NK-92 treated with Interleukin-12 subunit alpha and Interleukin-12 subunit beta, amount 100 ng/mL, for 24 hours (cell line): ENCODE measurements at regions not wholly inside any gene's neighbourhood (a gene's known extent, or its start where the extent isn't known, plus 50 kb on each side); places are given as distances from the start of the nearest gene placed in this dataset.

Experiments used
- DNase-seq: peaks from one replicate; lab custom pipeline; 2025; lab: John Stamatoyannopoulos, UW

DNA sequence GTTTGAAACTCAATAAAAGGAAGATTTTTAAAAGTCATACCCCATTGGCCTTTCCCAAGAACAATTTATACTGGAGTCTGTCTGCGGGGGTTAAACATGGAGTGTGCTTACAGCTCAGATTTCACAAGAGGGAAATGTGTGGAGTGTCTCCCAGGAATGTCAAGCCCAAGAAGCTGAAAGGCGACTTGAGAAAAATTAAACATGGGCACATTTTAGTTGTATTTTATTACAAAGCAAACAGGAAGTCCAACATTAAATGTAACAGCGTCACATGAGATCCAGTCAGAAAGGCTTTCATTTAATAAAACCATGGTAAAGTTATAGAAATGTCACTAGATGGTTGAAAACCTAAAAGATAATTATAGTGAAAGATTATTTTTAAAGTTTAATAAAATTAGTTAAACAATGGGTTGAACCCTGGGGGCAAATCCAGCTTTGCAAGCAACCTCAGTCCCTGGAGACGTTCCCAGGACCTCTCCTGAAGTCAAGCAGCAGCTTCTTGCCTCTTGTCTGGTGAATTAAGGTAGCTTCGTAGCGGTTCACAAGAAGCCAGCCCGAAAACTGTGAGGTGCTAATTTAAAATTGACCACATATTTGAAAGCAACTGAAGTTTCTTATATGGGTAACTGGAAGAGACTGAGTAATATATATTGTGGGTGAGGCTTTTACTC is 168.4 kb upstream of the EDNRA start:
- DNase-seq, result no peak

DNA sequence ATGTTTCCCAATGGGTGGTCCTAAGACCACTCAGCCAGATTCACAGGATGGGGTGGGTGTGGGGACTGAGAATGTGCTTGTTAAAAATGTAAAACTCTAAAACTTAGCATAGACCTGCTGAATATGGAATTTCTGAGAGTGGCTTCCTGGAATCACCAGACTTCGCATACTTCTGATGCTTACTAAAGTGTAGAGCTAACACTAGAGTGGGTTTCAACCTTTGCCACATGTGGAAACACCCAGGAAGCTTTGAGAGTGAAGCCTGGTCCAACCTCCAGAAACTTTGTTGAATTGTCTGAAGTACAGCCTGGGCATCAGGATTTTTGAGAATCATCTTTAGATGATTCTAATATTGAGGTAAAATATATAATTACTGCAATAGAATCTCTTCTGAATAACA is 167.8 kb upstream of the EDNRA start:
- DNase-seq, result no peak

DNA sequence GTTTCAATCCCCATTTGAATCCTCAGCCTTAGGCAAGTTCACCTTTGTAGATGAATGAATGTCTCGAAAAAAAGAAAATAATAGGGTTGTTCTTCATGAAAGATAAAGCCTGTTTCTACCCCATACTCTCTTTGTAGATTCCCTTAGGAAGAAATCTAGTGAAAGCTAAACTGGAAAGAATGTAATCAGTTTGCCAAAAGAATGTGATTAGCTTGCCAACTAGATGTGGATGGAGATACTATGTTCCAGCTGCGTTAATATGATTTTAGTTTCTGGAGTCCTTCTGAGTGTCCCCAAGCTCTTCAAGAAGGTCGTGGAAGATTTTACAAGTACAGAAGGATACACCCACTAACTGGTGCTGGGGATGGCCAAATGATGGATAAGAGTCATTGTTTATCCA is 162.3 kb upstream of the EDNRA start:
- no peak for DNase-seq

DNA sequence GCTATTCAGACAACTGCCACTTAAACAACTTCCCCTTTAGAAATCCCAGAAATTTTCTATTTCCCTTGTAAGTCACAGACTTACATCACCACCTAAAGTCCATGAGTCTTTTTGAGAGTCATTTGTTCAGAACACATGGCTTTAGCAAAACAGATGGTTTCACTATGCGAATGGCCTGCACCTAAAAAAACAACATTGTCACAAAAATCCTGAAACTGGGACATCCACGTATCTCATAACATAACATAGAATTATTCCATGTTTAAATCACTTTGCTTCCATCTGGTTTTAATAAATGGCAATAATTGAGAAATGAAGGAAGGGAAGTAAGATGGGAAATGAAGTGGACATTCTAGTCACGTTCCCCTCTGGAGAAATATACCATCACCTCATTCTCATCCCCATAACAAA is 155.3 kb upstream of the EDNRA start:
- no peak for DNase-seq

DNA sequence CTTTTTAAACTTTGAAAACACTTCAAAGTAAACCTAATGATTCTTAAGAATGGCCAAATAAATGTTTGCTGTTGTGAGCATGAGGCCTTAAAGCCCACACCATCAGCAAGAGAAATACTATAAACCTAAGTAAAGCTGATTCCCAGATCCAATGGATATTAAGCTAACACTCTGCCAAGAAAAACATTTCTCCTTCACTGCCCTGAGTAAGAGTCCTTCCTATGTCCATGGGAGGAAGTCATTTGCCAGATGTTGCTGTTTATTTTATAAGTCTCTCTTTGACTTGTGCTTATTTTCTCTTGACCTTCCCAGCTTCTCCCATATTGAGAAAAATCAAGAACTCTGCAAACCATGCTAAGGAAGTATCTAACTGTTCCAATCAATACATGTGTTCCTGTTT is 154.3 kb upstream of the EDNRA start:
- DNase-seq, result no peak

DNA sequence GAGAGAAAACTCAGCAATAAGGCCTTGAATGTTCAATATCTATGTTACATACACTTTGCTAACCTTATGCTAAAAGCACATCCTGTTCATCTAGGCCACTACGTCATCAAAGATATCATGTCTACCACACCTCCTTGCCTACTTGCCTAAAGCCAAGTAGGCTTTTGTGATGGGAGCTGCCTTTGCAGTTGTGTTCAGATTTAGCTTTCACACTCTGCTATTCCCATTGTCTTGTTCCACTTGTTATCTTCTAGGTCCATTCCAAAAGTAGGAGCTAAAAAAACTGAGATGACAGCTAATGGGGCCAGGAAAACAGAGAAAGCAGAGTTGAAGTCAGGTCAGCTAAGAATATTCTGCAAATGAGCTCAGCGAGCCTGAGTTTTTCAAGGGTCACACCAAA is 153.6 kb upstream of the EDNRA start:
- no peak for DNase-seq

DNA sequence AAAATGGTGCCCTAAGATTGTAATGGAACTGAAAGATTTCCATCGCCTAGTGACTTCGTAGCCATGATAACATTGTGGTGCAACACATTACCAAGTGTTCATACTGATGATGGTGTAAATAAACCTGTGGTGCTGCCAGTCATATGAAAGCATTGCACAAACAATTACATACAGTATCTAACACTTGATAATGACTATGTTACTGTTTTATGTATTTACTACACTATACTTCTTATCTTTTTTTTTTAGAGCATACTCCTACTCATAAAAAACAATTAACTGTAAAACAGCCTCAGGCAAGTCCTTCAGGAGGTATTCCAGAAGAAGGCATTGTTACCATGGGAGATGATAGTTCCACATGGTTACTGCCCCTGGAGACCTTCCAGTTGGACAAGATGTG is 152.7 kb upstream of the EDNRA start:
- no peak for DNase-seq

DNA sequence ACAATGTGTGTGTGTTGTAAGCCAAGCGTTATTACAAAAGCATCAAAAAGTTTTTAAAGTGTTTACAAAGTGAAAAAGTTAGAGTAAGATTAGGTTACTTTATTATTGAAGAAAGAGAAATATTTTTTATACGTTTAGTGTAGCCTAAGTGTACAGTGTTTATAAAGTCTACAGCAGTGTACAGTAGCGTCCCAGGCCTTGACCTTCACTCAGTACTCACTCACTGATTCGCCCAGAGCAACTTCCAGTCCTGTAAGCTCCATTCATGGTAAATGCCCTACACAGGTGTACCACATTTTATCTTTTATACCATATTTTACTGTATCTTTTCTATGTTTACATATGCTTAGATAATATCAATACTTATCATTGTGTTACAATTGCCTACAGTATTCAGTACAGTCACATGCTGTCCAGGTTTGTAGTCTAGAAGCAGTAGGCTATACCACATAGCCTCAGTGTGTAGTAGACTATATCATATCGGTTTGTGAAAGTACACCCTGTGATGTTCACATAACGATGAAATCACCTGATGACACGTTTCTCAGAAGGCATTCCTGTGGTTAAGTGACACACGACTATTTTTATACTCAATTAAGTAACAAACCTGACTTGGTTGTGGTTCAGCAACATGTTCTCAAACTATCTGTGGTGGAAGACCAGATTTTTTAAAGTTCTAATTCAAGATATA is 152.0 kb upstream of the EDNRA start:
- DNase-seq, result no peak

DNA sequence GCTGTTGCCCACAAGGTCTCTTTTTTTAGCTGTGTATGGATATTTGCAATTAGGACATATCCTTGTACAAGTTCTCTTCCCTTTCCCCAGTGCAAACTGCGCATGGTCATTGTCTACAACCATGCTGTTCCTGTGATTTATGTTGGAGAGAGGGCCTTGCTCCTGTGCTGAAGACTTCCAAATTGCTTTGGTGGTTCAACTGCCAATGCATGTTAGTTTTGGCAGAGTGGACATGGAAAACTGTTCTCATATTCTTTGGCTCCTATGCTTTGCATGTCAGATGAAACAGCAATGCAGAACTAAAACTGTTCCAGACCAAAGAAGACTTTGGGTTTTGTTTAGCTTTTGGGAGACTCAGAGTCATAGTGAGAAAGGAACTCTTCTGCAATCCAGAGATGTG is 148.8 kb upstream of the EDNRA start:
- no peak for DNase-seq

DNA sequence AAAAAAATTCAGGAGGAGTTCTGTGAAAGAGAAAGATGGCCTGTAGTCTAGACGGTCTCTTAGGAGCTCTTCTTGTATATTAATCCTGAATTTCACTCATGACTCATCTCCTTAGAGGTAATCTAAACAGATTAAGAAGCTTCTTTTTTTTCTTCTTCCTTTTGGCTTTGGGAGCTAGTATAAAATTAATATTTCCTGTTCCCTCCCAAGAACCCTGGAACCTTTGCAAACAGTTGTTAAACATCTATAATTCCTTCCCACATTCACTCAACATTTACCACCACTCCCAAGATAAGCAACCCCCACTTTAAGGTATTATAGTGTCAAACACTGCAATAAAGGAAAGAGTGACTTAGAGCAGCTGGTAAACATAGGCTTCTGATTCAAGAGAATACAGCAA is 146.4 kb upstream of the EDNRA start:
- no peak for DNase-seq

DNA sequence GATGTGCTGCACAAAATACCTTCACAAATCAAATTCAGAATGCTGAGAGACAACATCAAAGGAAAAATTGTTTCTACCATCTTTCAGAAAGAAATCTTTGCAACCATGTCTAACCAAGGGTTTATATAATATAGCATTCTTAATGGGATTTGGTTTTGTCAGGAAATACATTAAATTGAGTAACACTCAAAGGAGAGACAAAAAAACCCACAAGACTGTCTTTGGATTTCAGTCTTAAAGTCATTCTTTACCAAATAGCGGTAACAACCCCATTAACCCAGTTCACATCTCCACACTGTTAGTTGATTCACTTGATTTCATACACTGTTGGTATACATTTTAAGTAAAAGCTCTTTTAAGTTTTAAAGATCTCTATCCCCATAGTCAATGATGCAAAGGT is 145.7 kb upstream of the EDNRA start:
- no peak for DNase-seq

DNA sequence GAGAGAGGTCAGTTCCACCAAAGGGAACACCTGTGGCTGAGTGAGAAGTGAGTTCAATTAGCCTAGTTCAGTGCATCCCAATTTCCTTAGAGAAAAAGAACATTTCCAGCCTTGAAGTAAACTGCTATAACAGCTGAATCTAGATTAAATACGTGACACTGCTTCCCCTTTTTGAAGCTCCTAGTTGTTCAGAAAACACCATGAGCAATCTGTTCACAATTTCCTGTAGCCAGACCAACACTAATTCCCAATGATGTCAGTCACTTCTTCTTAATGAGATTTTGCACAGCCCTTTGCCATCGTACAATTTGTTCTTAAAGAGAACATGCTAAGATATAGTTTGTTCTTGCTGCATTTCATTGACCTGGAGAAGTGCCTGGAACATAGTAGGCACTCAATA is 144.6 kb upstream of the EDNRA start:
- DNase-seq, result no peak

DNA sequence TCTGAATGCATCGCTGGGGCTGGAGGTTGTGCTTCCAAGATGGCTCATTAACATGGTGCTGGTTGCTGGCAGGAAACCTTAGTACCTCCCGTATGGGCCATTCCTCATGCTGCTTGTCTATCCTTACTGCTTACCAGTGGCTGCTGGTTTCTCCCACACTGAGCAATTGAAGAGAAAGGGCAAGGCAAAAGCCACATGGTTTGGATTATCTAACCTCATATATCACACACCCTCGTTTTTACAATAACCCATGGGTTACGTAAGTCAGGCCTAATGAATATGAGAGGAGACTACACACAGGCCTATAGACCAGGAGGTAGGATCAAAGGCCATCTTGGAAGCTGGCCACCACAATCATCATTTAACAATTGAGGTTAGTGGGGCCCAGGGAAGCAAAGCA is 141.8 kb upstream of the EDNRA start:
- DNase-seq, result no peak

DNA sequence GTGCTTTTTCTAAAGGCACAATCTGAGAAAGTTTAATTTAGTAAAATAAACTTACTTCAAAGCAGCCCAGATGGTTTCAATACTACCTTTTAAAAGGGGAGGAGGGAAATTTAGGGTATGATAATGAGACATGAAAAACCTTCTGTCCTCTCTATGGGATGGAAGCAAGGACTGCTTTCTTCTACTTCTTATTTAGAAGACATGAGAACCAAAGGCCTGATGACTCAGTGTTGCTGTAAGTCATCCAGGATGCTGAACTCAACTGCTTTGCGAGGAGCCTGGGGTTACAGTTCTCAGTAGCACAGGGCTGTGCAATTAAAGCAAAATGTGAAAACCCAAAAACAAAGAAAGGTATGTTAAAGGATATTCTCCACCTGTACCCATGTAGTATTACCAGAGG is 140.8 kb upstream of the EDNRA start:
- DNase-seq, result no peak

DNA sequence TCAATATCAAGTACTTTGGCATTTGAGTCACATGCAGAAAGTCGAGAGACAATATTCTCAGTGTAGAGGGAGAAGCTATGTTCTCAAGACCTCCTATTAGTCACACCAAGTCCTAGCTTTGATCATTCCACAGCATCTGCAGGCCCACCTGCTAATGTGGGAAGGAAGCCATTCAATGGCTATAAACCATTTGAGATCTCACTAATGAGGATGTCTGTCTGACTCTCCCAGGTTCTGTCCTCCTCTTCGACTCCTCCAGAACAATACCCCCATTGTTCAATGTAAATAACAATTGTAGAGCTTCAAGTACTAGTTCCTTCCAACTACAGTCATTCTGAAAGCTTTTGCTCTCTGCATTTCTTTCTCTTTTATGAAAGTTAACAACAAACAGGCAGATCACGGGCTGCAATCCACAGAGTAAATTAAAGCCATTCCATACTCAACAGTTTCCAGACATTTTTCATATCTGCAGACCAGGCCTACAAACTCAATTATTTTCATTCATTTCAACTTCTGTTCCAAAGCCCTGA is 140.2 kb upstream of the EDNRA start:
- no peak for DNase-seq

DNA sequence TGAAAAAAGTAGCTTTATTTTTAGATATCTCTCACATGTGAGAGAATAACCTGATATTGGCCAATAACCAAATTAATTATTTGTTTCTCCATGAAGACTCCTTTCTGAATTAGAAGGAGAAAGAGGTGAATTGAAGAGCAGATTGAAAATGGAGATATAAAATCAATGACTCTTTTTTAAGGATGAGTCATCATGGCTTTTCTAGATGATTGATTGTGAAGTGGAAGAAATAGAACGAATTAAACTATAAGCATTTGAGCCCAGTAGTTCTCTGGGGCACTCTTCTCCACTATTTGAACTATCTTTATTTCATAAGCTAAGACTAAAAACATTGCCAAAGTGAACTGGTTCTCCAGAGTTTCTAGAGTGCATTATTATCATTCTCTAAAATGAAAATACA is 137.2 kb upstream of the EDNRA start:
- DNase-seq, result no peak

DNA sequence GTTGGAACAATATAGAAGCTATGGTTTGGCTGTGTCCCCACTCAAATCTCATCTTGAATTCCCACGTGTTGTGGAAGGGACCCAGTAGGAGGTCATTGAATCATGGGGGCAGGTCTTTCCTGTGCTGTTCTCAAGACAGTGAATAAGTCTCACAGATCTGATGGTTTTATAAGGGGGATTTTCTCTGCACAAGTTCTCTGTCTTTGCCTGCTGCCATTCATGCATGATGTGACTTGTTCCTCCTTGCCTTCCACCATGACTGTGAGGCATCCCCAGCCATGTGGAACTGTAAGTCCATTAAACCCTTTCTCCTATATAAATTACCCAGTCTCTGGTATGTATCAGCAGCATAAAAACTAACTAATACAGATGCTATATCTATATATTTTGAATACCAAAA is 135.2 kb upstream of the EDNRA start:
- DNase-seq, result no peak

DNA sequence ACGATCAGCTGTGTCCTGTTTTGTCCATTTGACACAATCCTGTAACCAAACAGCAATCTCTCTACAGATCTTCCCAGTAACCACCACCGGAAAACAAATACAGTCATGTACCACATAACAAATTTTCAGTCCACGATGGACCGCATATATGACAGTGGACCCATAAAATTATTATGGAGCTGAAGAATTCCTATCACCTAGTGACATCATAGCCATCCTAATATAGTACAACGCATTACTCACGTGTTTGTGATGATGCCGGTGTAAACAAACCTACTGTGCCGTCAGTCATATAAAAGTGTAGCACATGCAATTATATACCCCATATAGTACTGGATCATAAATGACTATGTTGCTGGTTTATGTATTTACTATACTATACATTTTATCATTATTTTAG is 133.7 kb upstream of the EDNRA start:
- DNase-seq, result no peak

DNA sequence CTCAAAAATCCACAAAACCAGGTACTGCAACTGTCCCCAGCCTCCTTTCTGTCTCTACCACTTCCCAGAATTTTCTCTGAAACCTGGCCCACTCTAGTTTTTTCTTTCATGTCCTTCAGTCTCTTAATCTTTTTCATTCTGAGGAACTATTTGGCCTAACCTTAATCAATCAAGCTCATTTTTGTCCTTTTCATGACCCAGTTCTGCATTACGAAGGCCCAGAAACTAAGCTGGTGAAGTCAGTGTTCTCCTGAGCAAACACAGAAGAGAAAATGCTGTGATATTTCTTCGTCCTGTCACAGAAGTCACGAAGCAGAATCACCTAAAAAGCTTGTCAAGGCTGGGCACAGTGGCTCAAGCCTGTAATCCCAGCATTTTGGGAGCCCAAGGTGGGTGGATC is 131.7 kb upstream of the EDNRA start:
- no peak for DNase-seq

DNA sequence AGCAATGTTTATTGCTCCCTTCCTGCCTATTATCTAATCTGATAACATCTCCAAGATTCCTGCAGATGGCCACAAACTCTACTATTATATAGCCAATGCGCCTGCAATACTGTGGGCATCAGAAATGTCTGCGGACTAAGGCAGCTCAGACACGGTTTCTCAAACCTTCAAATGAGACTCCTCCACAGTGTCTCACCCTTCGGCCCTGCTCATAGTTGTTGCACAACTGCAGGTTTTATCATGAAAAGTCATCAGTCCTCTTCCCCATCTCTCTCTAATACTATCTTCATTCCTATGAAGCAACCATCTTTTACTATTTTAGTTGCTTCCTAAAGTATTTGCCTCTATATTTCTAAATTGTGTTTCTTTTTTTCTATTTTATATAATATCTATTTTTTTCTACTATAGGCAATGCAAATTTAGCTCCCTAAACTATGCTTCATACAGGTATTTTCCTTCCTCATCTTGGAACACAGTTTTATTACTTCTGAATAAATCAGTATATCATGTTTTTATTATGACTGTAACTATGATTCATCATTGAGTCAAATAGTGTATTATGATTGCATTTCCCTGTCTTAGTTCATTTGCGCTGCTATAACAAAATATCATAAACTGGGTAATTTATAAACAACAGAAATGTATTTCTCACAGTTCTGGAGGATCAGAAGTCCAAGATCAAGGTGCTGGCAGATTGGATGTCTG is 129.7 kb upstream of the EDNRA start:
- DNase-seq, result no peak

DNA sequence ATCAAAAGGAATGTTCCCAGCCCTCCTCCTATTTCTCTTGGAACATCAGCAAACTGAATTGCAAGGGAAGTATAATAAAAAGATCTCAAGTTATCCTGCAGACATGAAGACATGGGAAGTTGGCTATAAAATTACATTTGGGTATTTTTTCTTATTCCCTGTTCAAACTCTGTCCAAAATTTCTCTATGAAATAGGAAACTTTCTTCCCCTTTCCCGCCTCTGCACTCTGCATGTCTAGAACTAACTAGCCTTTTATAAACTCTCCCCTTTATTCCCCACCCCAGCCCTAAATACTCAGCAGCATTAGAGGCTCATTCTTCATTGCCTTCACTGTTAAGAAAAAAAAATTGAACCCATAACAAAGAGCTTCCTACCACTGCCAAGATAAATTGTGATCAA is 126.7 kb upstream of the EDNRA start:
- no peak for DNase-seq

DNA sequence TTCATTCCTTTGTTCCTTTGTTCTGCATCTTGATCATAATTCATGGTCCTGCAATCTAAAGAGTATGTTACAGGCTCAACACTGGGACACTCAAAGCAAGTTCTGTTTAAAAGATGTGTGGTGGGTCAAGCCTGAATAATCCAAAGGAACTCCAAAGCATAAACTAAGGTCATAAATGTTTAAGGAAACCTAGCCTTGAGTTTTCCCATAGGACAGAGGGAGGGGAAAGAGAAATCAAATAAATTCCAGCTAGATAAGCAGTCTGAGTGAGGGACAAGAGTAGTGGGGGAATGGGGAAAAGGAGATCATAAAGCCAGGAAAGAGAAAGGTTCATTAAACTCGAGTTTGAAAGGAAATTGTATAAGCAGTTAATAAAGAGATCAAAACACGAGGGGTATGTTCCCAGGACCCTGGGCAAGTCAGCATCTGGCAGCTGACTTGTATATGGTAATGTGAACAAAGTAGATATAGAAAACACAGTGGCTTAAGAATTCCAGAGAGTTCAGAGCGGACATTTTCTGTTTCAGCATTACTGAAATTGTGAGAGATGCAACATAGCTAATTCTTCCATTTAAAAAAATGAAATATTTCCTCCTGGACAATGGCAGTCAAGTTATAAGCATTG is 125.8 kb upstream of the EDNRA start:
- DNase-seq, result no peak

DNA sequence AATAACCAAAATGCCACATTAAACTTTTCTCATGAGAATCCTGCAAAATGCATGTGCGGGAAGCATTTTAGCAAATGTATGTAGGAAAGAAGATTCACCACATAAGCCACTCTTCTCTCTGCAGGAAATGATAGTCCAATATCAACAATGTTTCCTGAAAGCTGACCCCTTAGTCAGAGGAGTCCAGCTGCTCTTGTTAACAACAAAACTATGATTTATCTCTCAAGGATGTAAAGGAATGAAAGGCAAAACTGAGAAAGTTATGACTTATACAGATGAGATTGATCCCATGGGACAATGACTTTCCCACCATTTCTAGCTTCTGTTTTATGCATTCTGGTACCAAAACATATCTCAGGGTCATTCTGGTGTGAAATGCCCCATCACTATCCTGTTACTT is 125.0 kb upstream of the EDNRA start:
- DNase-seq, result no peak
